EL (cell line): ENCODE measurements at regions not wholly inside any gene's neighbourhood (a gene's known extent, or its start where the extent isn't known, plus 50 kb on each side); places are given as distances from the start of the nearest gene placed in this dataset.

Experiments used
- DNase-seq: peaks from one replicate; pipeline ENCODE4 v3.0.0-alpha.2; 2016

- no peak for DNase-seq
These were observed 124.8 kb downstream of the RPLP1 start for GRCh38 chr15:69577397-69577796.

- DNase-seq, result no peak
These were observed 125.6 kb downstream of the RPLP1 start for GRCh38 chr15:69578252-69578651.

- no peak for DNase-seq
These were observed 126.4 kb downstream of the RPLP1 start for GRCh38 chr15:69578787-69579583.

GRCh38 chr15:69579950-69580618 lies 127.5 kb downstream of the RPLP1 start:
- DNase-seq, result no peak

- DNase-seq, result no peak
These were observed 131.0 kb downstream of the RPLP1 start for GRCh38 chr15:69583626-69584025.

GRCh38 chr15:69585937-69586336 lies 133.3 kb downstream of the RPLP1 start:
- DNase-seq, result no peak

- DNase-seq, result no peak
These were observed 134.1 kb downstream of the RPLP1 start for GRCh38 chr15:69586721-69587120.

- DNase-seq, result no peak
These were observed 135.3 kb downstream of the RPLP1 start for GRCh38 chr15:69587723-69588426.

GRCh38 chr15:69590201-69590710 lies 137.6 kb downstream of the RPLP1 start:
- DNase-seq, result no peak

GRCh38 chr15:69590932-69591524 lies 138.4 kb downstream of the RPLP1 start:
- no peak for DNase-seq

GRCh38 chr15:69591905-69592508 lies 139.4 kb downstream of the RPLP1 start:
- DNase-seq, result no peak

- no peak for DNase-seq
These were observed 140.3 kb downstream of the RPLP1 start for GRCh38 chr15:69592954-69593353.

GRCh38 chr15:69593488-69593887 lies 140.9 kb downstream of the RPLP1 start:
- DNase-seq, result no peak

- no peak for DNase-seq
These were observed 141.7 kb downstream of the RPLP1 start for GRCh38 chr15:69593981-69594966.

- DNase-seq, result no peak
These were observed 142.6 kb downstream of the RPLP1 start for GRCh38 chr15:69595009-69595791.

- DNase-seq, result no peak
These were observed 144.5 kb downstream of the RPLP1 start for GRCh38 chr15:69597061-69597592.

- DNase-seq, result no peak
These were observed 146.7 kb downstream of the RPLP1 start for GRCh38 chr15:69599271-69599670.

GRCh38 chr15:69600556-69601085 lies 148.0 kb downstream of the RPLP1 start:
- DNase-seq, result no peak

GRCh38 chr15:69601711-69602504 lies 149.3 kb downstream of the RPLP1 start:
- DNase-seq, result no peak
